ENCODE measurements at regions not wholly inside any gene's neighbourhood (a gene's known extent, or its start where the extent isn't known, plus 50 kb on each side); places are given as distances from the start of the nearest gene placed in this dataset.

- Mint-ChIP-seq H3K4me3 (no peak overlapping the region), H3K4me1 (no peaks in the 10 kb centered on the region), H3K27ac (no peak overlapping the region), H3K27me3 (peaks cover 6% of the 10 kb centered on the region), H3K36me3 (ENCODE audit: low read depth) (no peaks in the 10 kb centered on the region), H3K9me3 (no peaks in the 10 kb centered on the region)
- intact Hi-C loops (cut with micrococcal nuclease) = no loop called here
- TF ChIP-seq CTCF (IDR thresholded peaks at IDR 0.05) = no peak
- no peak for DNase-seq
- no peak for ATAC-seq (ENCODE audit: low read depth)
- POLR2A ChIA-PET = no interaction called here
- CTCF ChIA-PET = no interaction called here
These were observed 691.8 kb downstream of the TMEM121 start for GRCh38 chr14:106218174-106218573.

GRCh38 chr14:106222311-106222710, 695.9 kb downstream of the TMEM121 start:
- Mint-ChIP-seq H3K4me3 (no peak overlapping the region), H3K9me3 (no peaks in the 10 kb centered on the region), H3K27me3 (peaks cover 8% of the 10 kb centered on the region), H3K36me3 (ENCODE audit: low read depth) (no peaks in the 10 kb centered on the region), H3K27ac (no peak overlapping the region), H3K4me1 (no peaks in the 10 kb centered on the region)
- ATAC-seq (ENCODE audit: low read depth) (no peak), DNase-seq (no peak)
- ChIA-PET CTCF (no interaction called here), POLR2A (no interaction called here)
- TF ChIP-seq CTCF (IDR thresholded peaks at IDR 0.05) = no peak
- intact Hi-C loops (cut with micrococcal nuclease) = no loop called here

DNA sequence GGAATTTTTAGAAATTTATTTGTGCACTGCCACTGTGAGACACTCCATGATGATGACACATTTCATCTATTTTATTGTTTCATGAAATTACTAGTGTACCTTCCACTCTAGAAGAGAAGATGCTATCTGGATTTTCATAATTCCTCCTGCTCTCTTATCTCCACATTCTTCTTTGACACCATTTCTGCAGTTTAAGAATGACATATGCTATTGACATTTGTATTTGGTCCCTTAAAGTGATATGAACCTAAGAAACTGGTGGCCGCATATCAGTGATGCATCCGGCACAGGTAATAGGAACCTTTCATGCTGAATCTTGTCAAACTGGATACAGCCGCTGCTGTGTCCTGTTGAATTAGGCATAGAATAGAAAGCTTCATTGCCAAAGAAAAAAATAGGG, 696.3 kb downstream of the TMEM121 start:
- H3K36me3 Mint-ChIP-seq (ENCODE audit: low read depth) = no peaks in the 10 kb centered on the region
- DNase-seq = no peak
- no peak for TF ChIP-seq CTCF (IDR thresholded peaks at IDR 0.05)
- H3K27ac Mint-ChIP-seq = no peak overlapping the region
- H3K9me3 Mint-ChIP-seq = no peaks in the 10 kb centered on the region
- no peaks in the 10 kb centered on the region for H3K4me1 Mint-ChIP-seq
- no peak overlapping the region for H3K4me3 Mint-ChIP-seq
- ATAC-seq (ENCODE audit: low read depth) = no peak
- CTCF ChIA-PET = no interaction called here
- peaks cover 8% of the 10 kb centered on the region for H3K27me3 Mint-ChIP-seq
- POLR2A ChIA-PET = no interaction called here
- intact Hi-C loops (cut with micrococcal nuclease) = no loop called here

DNA sequence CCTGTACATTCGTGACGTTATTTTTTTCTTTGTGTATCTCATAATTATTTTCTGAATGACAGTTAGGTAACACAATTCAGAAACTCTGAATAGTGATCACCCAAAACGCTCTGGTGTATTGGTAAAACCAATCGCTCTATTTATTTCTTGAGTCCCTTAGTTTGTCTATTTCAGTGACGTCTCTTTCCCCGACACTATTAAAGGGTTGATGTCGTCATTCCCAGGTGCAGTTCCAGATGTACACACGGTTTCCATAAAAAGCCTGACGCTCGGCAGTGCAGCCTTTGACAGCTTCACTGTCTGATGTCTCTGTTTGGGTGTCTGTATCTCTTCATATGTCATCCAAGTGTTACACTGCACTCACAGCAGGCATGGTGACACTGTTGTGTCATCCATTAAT, 701.4 kb downstream of the TMEM121 start:
- Mint-ChIP-seq H3K36me3 (ENCODE audit: low read depth) (no peaks in the 10 kb centered on the region), H3K4me1 (no peaks in the 10 kb centered on the region), H3K27ac (no peak overlapping the region), H3K4me3 (no peak overlapping the region), H3K27me3 (peaks cover 2% of the 10 kb centered on the region), H3K9me3 (no peaks in the 10 kb centered on the region)
- CTCF ChIA-PET = no interaction called here
- ATAC-seq (ENCODE audit: low read depth) (no peak), DNase-seq (no peak)
- intact Hi-C loops (cut with micrococcal nuclease) = no loop called here
- TF ChIP-seq CTCF (IDR thresholded peaks at IDR 0.05) = no peak
- POLR2A ChIA-PET = no interaction called here

DNA sequence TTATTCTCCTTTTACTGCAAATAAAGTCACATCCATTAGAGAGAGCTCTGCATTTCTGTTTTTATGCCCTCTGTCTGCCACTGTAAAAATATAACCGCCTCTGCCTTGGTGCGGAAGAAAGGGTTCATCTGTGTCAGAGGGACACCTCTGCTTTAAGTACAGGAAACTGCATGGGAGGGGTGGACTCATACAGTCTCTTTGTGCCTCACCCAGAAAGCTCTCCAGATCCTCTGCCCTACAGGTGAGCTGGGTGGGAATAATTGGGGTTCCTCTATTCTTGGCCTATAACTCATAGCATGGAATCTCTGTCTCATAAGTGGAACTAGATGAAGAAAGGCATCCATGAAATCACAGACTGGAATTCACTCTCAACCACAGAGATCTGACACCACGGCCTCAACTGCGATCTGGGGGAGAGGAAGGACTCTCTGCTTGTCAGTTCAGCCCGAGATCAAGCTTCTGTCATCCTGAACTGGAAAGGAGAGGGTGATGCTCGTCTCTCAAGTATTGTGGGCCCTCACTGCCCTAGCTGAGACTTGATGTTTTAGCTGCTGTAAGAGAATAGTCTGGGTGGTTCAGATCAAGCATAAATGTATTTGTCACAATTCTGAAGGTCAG, 702.3 kb downstream of the TMEM121 start:
- Mint-ChIP-seq H3K4me1 (no peaks in the 10 kb centered on the region), H3K9me3 (no peaks in the 10 kb centered on the region), H3K36me3 (ENCODE audit: low read depth) (no peaks in the 10 kb centered on the region), H3K4me3 (no peak overlapping the region), H3K27me3 (peaks cover 2% of the 10 kb centered on the region), H3K27ac (no peak overlapping the region)
- CTCF ChIA-PET = no interaction called here
- intact Hi-C loops (cut with micrococcal nuclease) = no loop called here
- no peak for ATAC-seq (ENCODE audit: low read depth)
- no peak for DNase-seq
- TF ChIP-seq CTCF (IDR thresholded peaks at IDR 0.05) = no peak
- POLR2A ChIA-PET = no interaction called here
